ENCODE measurements at regions not wholly inside any gene's neighbourhood (a gene's known extent, or its start where the extent isn't known, plus 50 kb on each side); places are given as distances from the start of the nearest gene placed in this dataset.

DNA sequence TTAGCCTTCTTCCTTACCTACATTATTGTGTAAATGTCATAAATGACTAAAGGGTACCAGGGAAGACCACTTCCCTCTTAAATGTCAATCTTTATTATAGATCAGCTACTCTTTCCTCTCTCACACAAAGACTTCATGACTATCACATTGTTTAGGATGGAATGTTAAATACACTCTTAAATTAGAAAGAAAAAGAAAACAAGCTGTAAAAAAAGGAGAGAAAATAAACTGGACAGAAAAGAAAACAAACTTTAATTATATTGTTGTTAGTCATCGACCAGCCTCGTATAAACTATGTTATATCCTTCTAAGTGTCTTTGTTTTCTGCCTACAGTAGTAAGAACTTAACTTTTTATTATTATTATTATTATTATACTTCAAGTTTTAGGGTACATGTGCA lies 666.4 kb upstream of the NR3C2 start:
- TF ChIP-seq, protein P1, sequence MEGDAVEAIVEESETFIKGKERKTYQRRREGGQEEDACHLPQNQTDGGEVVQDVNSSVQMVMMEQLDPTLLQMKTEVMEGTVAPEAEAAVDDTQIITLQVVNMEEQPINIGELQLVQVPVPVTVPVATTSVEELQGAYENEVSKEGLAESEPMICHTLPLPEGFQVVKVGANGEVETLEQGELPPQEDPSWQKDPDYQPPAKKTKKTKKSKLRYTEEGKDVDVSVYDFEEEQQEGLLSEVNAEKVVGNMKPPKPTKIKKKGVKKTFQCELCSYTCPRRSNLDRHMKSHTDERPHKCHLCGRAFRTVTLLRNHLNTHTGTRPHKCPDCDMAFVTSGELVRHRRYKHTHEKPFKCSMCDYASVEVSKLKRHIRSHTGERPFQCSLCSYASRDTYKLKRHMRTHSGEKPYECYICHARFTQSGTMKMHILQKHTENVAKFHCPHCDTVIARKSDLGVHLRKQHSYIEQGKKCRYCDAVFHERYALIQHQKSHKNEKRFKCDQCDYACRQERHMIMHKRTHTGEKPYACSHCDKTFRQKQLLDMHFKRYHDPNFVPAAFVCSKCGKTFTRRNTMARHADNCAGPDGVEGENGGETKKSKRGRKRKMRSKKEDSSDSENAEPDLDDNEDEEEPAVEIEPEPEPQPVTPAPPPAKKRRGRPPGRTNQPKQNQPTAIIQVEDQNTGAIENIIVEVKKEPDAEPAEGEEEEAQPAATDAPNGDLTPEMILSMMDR (optimal IDR thresholded peaks at IDR 0.05 in 1 of 3, IDR thresholded peaks at IDR 0.05 in 1 of 3, conservative IDR thresholded peaks at IDR 0.05 in 1 of 3; ENCODE audit: extremely low read depth in 1 of 3, insufficient read depth in 2 of 3, low read length in 3 of 3), result no peak
- no peak for TF ChIP-seq EZH2 (IDR thresholded peaks at IDR 0.05; ENCODE audit: low read length)
